Omental fat pad (tissue), 3 donors: ENCODE measurements at regions not wholly inside any gene's neighbourhood (a gene's known extent, or its start where the extent isn't known, plus 50 kb on each side); places are given as distances from the start of the nearest gene placed in this dataset.
"Not testable (repeated sequence)": the region's sequence is repeated elsewhere in the genome, so short reads cannot be mapped to it uniquely, and the experiment has no call there.

Source experiments
- ATAC-seq: fragments of 150-250 bp; one replicate; pipeline ENCODE4 v1.9.1; 2016; ENCODE audit warnings: mild to moderate bottlenecking, moderate library complexity; ENCODE audit not compliant: low FRiP score
- DNase-seq: peaks from one replicate; pipeline ENCODE4 v3.0.0-alpha.2; 2019; ENCODE audit warnings: low spot score
- CTCF ChIP-seq, 3 donors: fragments of 450-650 bp; IDR thresholded peaks; one replicate each; pipeline ENCODE4 v1.5.1; 2016 to 2017; ENCODE audit warnings: antibody characterized with exemption in 3 of 3, mild to moderate bottlenecking in 3 of 3, moderate library complexity in 2 of 3

- ATAC-seq (no peak), DNase-seq (no peak)
- no peak for TF ChIP-seq CTCF (IDR thresholded peaks at IDR 0.05)
Measured at GRCh38 chr7:47071866-47072265, 510.0 kb downstream of the TNS3 start.

GRCh38 chr7:47069385-47070076, 512.4 kb downstream of the TNS3 start:
- TF ChIP-seq CTCF (IDR thresholded peaks at IDR 0.05), result no peak
- ATAC-seq, result no peak
- DNase-seq, result no peak

DNA sequence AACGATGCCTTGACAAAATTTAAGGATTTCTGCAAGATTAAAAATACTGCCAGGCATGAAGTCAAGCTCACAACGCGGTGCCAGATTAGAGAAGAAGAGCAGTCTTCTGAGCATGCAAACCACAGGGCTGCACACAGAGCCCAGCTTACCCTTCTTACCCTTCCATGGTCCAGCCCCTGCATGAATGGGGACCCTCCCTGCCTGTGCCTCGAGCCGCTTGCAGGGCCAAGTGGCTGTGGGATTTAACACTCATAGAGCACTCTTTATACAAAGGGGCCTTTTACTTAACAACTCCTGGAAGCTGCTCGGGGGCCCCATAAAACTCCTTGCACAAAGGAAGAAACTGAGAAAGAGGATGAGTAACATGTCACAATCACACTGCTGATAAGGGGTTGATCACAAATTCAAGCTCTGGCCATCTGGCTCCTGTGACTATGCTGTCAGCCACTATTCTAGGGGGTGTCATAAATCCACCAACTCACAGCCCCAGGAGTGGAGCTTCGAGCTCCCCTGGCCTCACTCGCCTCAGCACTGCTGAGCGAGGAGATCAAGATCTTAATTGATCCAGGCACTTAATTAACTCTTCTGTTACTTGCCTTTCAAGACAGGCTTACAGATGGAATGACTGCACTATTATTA, 514.8 kb downstream of the TNS3 start:
- no peak for DNase-seq
- ATAC-seq, result no peak
- TF ChIP-seq CTCF (IDR thresholded peaks at IDR 0.05), result no peak

DNA sequence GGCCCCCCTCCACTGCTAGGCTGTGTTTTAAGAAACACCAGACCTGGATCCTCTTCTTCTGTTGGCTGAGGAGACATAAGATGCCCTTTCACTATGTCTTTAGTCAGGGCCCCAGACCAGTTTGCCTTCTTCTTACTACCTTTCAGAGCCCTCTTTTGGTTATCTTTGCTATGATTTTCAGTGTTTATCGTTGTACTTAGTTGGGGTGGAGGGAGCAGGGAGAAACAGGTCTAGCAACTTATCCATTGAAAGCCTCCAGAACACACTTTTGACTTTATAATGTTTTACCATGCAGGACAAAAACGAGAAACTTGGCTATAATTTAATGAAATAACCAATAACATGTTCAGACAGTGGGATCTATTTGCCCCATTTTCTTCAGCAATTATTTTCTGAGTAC, 525.2 kb downstream of the TNS3 start:
- ATAC-seq (no peak), DNase-seq (no peak)
- TF ChIP-seq CTCF (IDR thresholded peaks at IDR 0.05), result no peak

DNA sequence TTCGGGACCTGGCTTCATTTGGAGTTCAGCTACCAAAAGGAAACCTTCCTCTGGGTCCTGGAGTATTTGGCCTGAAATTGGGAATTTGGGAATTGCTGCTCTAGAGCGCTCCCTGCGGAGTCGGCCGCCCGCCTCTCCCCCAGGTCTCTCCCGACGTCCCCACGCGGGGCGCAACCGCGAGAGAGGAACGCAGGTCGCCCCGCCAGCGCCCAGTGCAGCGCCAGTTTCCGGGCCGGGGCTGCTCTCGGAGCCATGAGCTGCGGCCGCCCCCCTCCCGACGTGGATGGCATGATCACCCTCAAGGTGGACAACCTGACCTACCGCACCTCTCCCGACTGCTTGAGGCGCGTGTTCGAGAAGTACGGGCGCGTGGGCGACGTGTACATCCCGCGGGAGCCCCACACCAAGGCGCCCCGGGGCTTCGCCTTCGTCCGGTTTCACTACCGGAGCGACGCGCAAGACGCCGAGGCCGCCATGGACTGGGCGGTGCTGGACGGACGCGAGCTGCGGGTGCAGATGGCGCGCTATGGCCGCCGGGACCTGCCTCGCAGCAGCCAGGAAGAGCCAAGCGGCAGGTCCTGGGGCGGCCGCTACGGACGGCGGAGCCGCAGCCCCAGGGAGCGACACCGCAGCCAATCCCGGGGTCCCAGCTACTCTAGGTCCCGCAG, 529.2 kb downstream of the TNS3 start:
- ATAC-seq, DNase-seq: not testable (repeated sequence)

DNA sequence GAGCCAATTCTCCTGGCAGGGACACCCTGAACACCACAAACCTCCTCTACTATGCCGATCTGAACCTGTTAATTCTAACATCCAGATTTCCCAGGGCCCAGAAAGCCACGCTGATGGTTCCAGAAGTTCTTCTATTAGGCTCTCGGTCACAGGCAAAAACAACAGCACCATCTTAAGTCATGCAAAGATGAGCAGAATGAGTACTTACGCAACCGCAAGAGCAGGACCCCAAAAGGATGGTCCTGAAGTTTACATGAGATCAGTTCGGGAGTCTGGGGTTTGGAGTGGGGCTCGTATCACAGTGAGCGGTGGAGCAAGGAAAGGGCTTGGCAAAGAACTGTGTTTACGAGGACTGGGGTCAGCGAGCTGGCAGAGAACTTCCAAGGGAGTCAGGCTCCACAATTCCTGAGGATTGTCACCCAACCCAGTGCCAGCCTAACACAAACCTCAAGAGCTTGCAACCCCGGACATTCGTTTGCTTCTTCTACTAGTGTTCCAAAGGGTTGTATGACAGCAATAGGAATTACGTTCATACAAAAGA, 532.6 kb downstream of the TNS3 start:
- DNase-seq (no peak), ATAC-seq (no peak)
- no peak for TF ChIP-seq CTCF (IDR thresholded peaks at IDR 0.05)

GRCh38 chr7:47047384-47047783, 534.5 kb downstream of the TNS3 start:
- no peak for TF ChIP-seq CTCF (IDR thresholded peaks at IDR 0.05)
- DNase-seq (no peak), ATAC-seq (no peak)
